Osteoblast (primary cell): ENCODE measurements at regions not wholly inside any gene's neighbourhood (a gene's known extent, or its start where the extent isn't known, plus 50 kb on each side); places are given as distances from the start of the nearest gene placed in this dataset.

Experiments
- DNase-seq: peaks from one replicate; pipeline ENCODE4 v3.0.0; 2011; ENCODE audit warnings: low spot score, mixed read lengths; ENCODE audit not compliant: insufficient read length; ENCODE audit errors: missing footprints
- H2AFZ ChIP-seq: 2 replicates; pipeline ENCODE4 v1.6.0; 2011; ENCODE audit warnings: mild to moderate bottlenecking, low read length
- H3K27ac ChIP-seq: 2 replicates; pipeline ENCODE4 v1.5.1; 2011; ENCODE audit warnings: mild to moderate bottlenecking, low read depth, low read length, moderate library complexity
- H3K27me3 ChIP-seq: 2 replicates; pipeline ENCODE4 v1.6.0; 2012; ENCODE audit warnings: mild to moderate bottlenecking, control low read depth, inconsistent platforms, low read length, moderate library complexity; ENCODE audit not compliant: insufficient read depth
- H3K36me3 ChIP-seq: 2 replicates; pipeline ENCODE4 v1.5.1; 2011; ENCODE audit warnings: mild to moderate bottlenecking, low read length, control low read depth, moderate library complexity; ENCODE audit not compliant: insufficient read depth
- H3K4me1 ChIP-seq: 2 replicates; pipeline ENCODE4 v1.5.1; 2011; ENCODE audit warnings: mild to moderate bottlenecking, low read length, control low read depth, moderate library complexity; ENCODE audit not compliant: insufficient read depth
- H3K4me2 ChIP-seq: 2 replicates; pipeline ENCODE4 v1.6.0; 2011; ENCODE audit warnings: mild to moderate bottlenecking, low read length; ENCODE audit not compliant: insufficient read depth
- H3K4me3 ChIP-seq: fragments of 200-600 bp; sonication (generic); 3 replicates; pipeline ENCODE4 v1.5.1; 2012; ENCODE audit warnings: mild to moderate bottlenecking, low read length, inconsistent platforms; ENCODE audit not compliant: insufficient read depth
- H3K79me2 ChIP-seq: 2 replicates; pipeline ENCODE4 v1.6.0; 2012; ENCODE audit warnings: mild to moderate bottlenecking, low read length, control low read depth, inconsistent platforms; ENCODE audit not compliant: insufficient read depth
- H3K9me3 ChIP-seq: 2 replicates; pipeline ENCODE4 v1.5.1; 2011; ENCODE audit warnings: low read depth, low read length, control low read depth
- H4K20me1 ChIP-seq: 2 replicates; pipeline ENCODE4 v1.6.0; 2012; ENCODE audit warnings: mild to moderate bottlenecking, low read length, control low read depth; ENCODE audit not compliant: insufficient read depth
- CTCF ChIP-seq: IDR thresholded peaks from 2 replicates; pipeline ENCODE4 v1.5.1; 2011; ENCODE audit warnings: mild to moderate bottlenecking, low read depth, low read length, moderate library complexity; ENCODE audit errors: extremely low read depth

- DNase-seq = no peak
- Histone ChIP-seq H3K4me2 (no peak overlapping the region), H4K20me1 (no peaks in the 10 kb centered on the region), H3K9me3 (peaks cover 9% of the 10 kb centered on the region), H3K4me1 (no peaks in the 10 kb centered on the region), H3K4me3 (no peak overlapping the region), H3K36me3 (no peaks in the 10 kb centered on the region), H3K27ac (no peak overlapping the region), H3K27me3 (no peaks in the 10 kb centered on the region), H2AFZ (no peak overlapping the region), H3K79me2 (no peaks in the 10 kb centered on the region)
- TF ChIP-seq CTCF = no peak
Observed at GRCh38 chr10:8615118-8615517, 560.6 kb downstream of the GATA3 start.

- Histone ChIP-seq H3K4me1 (no peaks in the 10 kb centered on the region), H4K20me1 (no peaks in the 10 kb centered on the region), H3K4me3 (no peak overlapping the region), H3K27me3 (no peaks in the 10 kb centered on the region), H3K4me2 (no peak overlapping the region), H3K79me2 (no peaks in the 10 kb centered on the region), H3K27ac (no peak overlapping the region), H3K36me3 (no peaks in the 10 kb centered on the region), H2AFZ (no peak overlapping the region), H3K9me3 (peaks cover 9% of the 10 kb centered on the region)
- DNase-seq = no peak
- no peak for TF ChIP-seq CTCF
Observed at GRCh38 chr10:8616166-8616565, 561.7 kb downstream of the GATA3 start.

DNA sequence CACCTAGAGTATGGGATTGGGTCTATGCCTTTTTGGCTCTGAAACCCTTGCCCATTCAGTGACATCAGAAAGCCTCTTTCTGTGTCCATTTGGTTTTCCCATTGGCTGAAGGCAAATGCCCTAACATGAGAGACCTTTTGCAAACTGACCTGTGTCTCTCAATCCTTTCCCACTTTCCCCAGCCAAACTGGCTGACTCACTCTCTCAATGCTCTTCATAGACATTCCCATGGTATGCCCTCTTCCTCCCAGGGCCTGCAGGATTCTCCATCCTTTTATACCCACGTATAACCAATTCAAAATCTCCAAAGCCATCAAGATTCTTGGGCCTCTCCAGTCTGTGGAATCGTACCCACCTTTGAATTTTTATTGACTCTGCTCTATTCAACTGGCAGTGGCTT lies 563.3 kb downstream of the GATA3 start:
- Histone ChIP-seq H3K27ac (no peak overlapping the region), H3K4me1 (no peaks in the 10 kb centered on the region)

GRCh38 chr10:8618834-8619233 lies 564.3 kb downstream of the GATA3 start:
- Histone ChIP-seq H2AFZ (no peak overlapping the region), H3K27ac (no peak overlapping the region), H3K9me3 (peaks cover 9% of the 10 kb centered on the region), H3K79me2 (no peaks in the 10 kb centered on the region), H3K36me3 (no peaks in the 10 kb centered on the region), H3K27me3 (no peaks in the 10 kb centered on the region), H3K4me3 (no peak overlapping the region), H3K4me2 (no peak overlapping the region), H4K20me1 (no peaks in the 10 kb centered on the region), H3K4me1 (no peaks in the 10 kb centered on the region)
- DNase-seq = no peak
- no peak for TF ChIP-seq CTCF

More for the DNA sequence above, 563.3 kb downstream of the GATA3 start:
- Histone ChIP-seq H3K27me3 (no peaks in the 10 kb centered on the region), H3K9me3 (peaks cover 9% of the 10 kb centered on the region), H2AFZ (no peak overlapping the region), H3K79me2 (no peaks in the 10 kb centered on the region), H3K4me2 (no peak overlapping the region), H3K36me3 (no peaks in the 10 kb centered on the region), H3K4me3 (no peak overlapping the region), H4K20me1 (no peaks in the 10 kb centered on the region)
- no peak for DNase-seq
- TF ChIP-seq CTCF = no peak
